ENCODE measurements at regions not wholly inside any gene's neighbourhood (a gene's known extent, or its start where the extent isn't known, plus 50 kb on each side); places are given as distances from the start of the nearest gene placed in this dataset.

- Histone ChIP-seq H3K4me3 (ENCODE audit: insufficient read depth, low read depth, low read length) (no peak overlapping the region), H2AK5ac (ENCODE audit: low read depth, low read length) (no peak overlapping the region), H2BK20ac (ENCODE audit: low read depth, low read length) (no peak overlapping the region), H4K8ac (ENCODE audit: low read depth in 2 of 2, low read length in 2 of 2) (no peak overlapping the region), H2BK120ac (ENCODE audit: low read depth, low read length) (no peak overlapping the region), H3K79me1 (ENCODE audit: low read depth in 1 of 2, low read length in 2 of 2) (no peaks in the 10 kb centered on the region), H2AFZ (replicated peaks; ENCODE audit: low read length, poor library complexity) (no peak overlapping the region), H4K91ac (ENCODE audit: insufficient read depth, low read depth, low read length) (no peak overlapping the region), H3K18ac (ENCODE audit: low read depth, low read length) (no peak overlapping the region), H3K9me3 (ENCODE audit: control insufficient read depth, insufficient read depth, low read length) (no peaks in the 10 kb centered on the region), H3K4me2 (ENCODE audit: low read depth, low read length) (no peak overlapping the region), H2BK15ac (ENCODE audit: low read depth, low read length) (no peak overlapping the region), H3K14ac (replicated peaks; ENCODE audit: low read depth, low read length) (no peak overlapping the region), H3K23ac (ENCODE audit: low read depth, low read length) (no peak overlapping the region), H4K20me1 (ENCODE audit: insufficient read depth, low read length) (no peaks in the 10 kb centered on the region), H4K5ac (ENCODE audit: low read depth, low read length) (no peak overlapping the region), H3K36me3 (ENCODE audit: control insufficient read depth, insufficient read depth, low read length) (no peaks in the 10 kb centered on the region), H3K56ac (ENCODE audit: extremely low read depth, insufficient read depth, low read length) (no peak overlapping the region), H2BK5ac (ENCODE audit: low read depth, low read length, poor library complexity, severe bottlenecking) (no peak overlapping the region), H3K9ac (ENCODE audit: low read depth, low read length) (no peak overlapping the region), H2AK9ac (replicated peaks; ENCODE audit: low read depth, low read length, poor library complexity) (no peak overlapping the region), H3K4me1 (ENCODE audit: control insufficient read depth, insufficient read depth, low read length) (no peaks in the 10 kb centered on the region), H3K27me3 (ENCODE audit: control insufficient read depth, insufficient read depth, low read length) (no peaks in the 10 kb centered on the region), H3K27ac (ENCODE audit: insufficient read depth, low read length) (no peak overlapping the region), H3K9me1 (ENCODE audit: insufficient read depth, low read length) (no peaks in the 10 kb centered on the region), H3K4ac (ENCODE audit: low read depth, low read length) (no peak overlapping the region)
- BruUV-seq (replicated peaks), result no TSS peak
- intact Hi-C loops (cut with micrococcal nuclease), result no loop called here
- DNase-seq (no peak), ATAC-seq (ENCODE audit: low read depth) (no peak)
- WGBS, 2 experiments (ENCODE audit: extremely low coverage in 2 of 2, insufficient read length in 1 of 2), result no CpG with 5 or more reads among the region's 3 CpGs
- dilution Hi-C loops (cut with HindIII; ENCODE audit: low sequenced_read_pairs, unreplicated experiment), result no loop called here
- in situ Hi-C loops (cut with MboI; ENCODE audit: low sequenced_read_pairs), result no loop called here
- ChIA-PET POLR2A (ENCODE audit: unreplicated experiment) (no interaction called here), CTCF (no interaction called here)
- TF ChIP-seq CHD1 (IDR thresholded peaks at IDR 0.05; ENCODE audit: low read depth, low read length) (no peak), MAZ (IDR thresholded peaks at IDR 0.05; ENCODE audit: borderline replicate concordance, low read depth, low read length) (no peak), CEBPB (IDR thresholded peaks at IDR 0.05; ENCODE audit: low read depth, low read length) (no peak), RCOR1 (IDR thresholded peaks at IDR 0.05; ENCODE audit: insufficient replicate concordance, low read length) (no peak), MXI1 (IDR thresholded peaks at IDR 0.05; ENCODE audit: borderline replicate concordance, low read depth, low read length) (no peak), RAD21 (IDR thresholded peaks at IDR 0.05; ENCODE audit: low read length) (no peak), POLR2A (IDR thresholded peaks at IDR 0.05; ENCODE audit: low read depth, low read length) (no peak), BHLHE40 (IDR thresholded peaks at IDR 0.05; ENCODE audit: low read depth, low read length) (no peak), MAFK (IDR thresholded peaks at IDR 0.05; ENCODE audit: low read depth, low read length) (no peak), FOS (IDR thresholded peaks at IDR 0.05; ENCODE audit: low read depth, low read length) (no peak), SMC3 (IDR thresholded peaks at IDR 0.05; ENCODE audit: low read depth, low read length) (no peak), CTCF (conservative IDR thresholded peaks at IDR 0.05; ENCODE audit: low read depth, low read length) (no peak), NFE2L2 (IDR thresholded peaks at IDR 0.05; ENCODE audit: low read depth, low read length) (no peak)
- TF ChIP-seq, protein P1, sequence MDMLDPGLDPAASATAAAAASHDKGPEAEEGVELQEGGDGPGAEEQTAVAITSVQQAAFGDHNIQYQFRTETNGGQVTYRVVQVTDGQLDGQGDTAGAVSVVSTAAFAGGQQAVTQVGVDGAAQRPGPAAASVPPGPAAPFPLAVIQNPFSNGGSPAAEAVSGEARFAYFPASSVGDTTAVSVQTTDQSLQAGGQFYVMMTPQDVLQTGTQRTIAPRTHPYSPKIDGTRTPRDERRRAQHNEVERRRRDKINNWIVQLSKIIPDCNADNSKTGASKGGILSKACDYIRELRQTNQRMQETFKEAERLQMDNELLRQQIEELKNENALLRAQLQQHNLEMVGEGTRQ (IDR thresholded peaks at IDR 0.05; ENCODE audit: low read depth, low read length), result no peak
- TF ChIP-seq, protein P2, sequence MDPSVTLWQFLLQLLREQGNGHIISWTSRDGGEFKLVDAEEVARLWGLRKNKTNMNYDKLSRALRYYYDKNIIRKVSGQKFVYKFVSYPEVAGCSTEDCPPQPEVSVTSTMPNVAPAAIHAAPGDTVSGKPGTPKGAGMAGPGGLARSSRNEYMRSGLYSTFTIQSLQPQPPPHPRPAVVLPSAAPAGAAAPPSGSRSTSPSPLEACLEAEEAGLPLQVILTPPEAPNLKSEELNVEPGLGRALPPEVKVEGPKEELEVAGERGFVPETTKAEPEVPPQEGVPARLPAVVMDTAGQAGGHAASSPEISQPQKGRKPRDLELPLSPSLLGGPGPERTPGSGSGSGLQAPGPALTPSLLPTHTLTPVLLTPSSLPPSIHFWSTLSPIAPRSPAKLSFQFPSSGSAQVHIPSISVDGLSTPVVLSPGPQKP (IDR thresholded peaks at IDR 0.05; ENCODE audit: borderline replicate concordance, low read depth, low read length), result no peak
Measured at GRCh38 chr1:190864013-190864641, 386.5 kb upstream of the BRINP3 start.

All from IMR-90 (cell line).